ENCODE measurements at regions not wholly inside any gene's neighbourhood (a gene's known extent, or its start where the extent isn't known, plus 50 kb on each side); places are given as distances from the start of the nearest gene placed in this dataset.

DNA sequence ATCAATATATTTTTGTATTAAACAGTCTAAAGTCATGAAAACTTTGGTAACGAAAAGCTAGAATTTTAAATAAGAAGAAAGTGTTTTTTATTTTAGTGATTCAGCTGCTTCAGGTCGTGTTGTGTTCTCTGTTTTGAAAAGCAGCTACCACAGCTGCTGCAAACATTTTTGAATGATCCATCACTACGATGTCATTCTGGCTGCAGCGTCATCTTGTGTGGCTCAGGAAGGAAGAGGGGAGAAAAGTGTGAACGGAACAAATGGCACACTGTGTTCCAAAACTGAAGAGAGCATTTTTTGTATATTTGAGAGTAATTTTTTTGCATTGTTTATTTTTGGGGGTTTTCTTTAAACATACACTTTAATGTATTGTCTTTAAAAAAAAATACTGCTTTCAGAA is 323.0 kb upstream of the ADGRL2 start:
- TF ChIP-seq, protein P1, sequence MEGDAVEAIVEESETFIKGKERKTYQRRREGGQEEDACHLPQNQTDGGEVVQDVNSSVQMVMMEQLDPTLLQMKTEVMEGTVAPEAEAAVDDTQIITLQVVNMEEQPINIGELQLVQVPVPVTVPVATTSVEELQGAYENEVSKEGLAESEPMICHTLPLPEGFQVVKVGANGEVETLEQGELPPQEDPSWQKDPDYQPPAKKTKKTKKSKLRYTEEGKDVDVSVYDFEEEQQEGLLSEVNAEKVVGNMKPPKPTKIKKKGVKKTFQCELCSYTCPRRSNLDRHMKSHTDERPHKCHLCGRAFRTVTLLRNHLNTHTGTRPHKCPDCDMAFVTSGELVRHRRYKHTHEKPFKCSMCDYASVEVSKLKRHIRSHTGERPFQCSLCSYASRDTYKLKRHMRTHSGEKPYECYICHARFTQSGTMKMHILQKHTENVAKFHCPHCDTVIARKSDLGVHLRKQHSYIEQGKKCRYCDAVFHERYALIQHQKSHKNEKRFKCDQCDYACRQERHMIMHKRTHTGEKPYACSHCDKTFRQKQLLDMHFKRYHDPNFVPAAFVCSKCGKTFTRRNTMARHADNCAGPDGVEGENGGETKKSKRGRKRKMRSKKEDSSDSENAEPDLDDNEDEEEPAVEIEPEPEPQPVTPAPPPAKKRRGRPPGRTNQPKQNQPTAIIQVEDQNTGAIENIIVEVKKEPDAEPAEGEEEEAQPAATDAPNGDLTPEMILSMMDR (IDR thresholded peaks at IDR 0.05), result no peak
- TF ChIP-seq POLR2A (IDR thresholded peaks at IDR 0.05), result no peak

Measured in sigmoid colon (tissue), 3 donors.